Hepatic stellate cell (primary cell): ENCODE measurements at regions not wholly inside any gene's neighbourhood (a gene's known extent, or its start where the extent isn't known, plus 50 kb on each side); places are given as distances from the start of the nearest gene placed in this dataset.

Source experiments
- DNase-seq: peaks from one replicate; pipeline ENCODE4 v3.0.0; 2011; ENCODE audit warnings: low spot score

DNA sequence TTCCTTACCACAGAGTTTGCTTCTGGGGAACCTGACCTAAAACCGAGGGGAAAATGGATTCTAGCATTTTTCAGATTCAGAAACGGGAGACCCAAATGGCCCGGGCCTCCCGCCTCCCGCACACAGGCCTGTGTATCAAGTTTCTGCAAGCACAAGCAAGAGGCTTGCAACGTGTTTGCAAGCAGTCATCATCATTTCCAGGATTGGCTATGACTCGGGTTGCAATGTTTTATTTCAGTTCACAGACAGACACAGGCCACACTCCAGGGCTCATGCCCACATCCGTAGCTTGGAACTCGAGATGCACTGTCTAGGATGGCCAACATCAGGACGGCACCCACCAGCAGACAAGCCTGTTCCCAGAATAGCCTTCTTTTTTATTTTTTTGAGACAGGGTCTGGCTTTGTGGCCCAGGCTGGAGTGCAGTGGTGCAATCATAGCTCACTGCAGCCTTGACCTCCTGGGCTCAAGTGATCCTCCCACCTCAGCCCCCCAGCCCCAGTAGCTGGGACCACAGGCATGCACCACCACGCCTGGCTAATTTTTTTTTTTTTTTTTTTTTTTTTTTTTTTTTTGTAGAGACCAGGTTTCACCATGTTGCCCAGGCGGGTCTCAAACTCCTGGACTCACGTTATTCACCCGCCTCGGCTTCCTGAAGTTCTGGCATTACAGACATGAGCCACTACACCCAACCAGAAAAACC is 68.1 kb upstream of the FOXK1 start:
- peak; percentile 58 for DNase-seq

DNA sequence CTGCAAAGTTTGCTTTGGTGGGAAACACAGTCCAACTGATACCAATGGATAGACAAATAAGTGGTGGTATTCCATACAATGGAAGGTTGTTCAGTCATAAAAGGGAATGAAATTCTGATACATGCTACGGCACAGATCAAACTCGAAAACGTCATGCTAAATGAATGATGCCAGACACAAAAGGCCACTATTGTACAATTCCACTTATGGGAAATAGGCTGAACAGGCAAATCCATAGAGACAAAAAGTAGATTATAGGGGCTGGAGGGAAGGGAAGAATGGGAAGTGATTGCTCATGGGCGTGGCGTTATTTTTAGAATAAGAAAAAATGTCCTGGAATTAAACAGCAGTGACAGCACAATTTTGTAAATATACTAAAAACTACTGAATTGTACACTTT is 66.0 kb upstream of the FOXK1 start:
- DNase-seq: no peak

DNA sequence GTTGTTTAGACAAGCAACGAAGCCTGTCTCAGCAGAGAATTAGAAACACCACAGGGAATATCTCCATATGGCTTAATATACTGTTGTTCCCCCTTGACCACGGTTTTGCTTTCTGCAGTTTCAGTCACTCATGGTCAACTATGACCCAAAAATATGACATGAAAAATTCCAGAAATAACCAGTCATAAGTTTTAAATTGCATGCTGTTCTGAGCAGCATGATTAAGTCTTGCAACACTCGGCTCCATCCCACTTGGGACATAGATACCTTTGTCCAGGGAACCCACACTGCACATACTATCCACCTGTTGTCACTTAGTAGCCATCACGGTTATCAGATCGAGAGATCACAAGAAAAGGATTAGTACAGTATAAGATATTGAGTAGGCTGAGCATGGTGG is 60.7 kb upstream of the FOXK1 start:
- peak; percentile 27 for DNase-seq

DNA sequence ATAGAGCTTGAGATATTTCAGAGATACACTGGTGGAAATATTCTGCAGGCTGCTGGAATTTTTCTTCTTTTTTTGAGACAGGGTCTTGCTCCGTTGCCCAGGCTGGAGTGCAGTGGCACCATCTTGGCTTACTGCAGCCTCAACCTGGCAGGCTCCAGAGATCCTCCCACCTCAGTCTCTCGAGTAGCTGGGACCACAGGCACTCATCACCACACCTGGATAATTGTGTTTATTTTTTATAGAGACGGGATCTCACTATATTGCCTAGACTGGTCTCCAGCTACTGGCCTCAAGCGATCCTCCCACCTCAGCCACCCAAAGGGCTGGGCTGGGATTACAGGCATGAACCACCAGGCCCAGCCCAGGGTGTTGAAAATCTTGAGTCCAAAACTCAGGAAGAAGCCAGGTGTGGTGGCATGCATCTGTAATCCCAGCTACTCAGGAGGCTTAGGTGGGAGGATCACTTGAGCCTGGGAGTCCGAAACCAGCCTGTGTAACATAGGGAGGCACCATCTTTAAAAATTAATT is 55.7 kb upstream of the FOXK1 start:
- no peak for DNase-seq

DNA sequence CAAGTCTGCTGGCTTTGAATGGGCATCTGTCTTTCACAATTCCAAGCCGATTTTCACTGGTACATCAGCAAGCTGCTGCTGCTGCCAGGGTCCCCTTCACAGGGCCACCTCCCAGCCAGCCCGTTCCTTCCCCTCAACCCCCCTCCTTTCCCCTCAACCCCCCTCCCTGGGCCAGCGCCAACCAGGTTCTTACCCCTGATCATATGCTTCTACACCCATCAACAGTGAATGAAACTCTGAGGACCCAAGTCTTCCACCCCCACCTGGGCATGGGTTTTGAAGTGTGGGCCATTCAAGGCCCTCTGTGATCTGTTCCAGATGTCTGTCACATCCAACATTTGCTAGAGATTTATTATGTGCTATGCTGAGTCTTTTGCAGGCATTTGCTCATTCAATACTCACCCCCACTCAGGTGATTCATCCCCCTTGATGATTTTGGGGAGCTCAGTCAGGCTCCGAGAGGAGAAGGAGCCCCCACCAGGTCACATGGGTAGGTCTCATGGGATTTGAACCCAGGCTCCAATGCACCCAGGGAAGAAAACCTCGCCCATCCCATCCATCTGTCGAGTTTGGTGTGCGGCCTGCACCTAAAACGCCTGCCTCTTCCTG is 52.7 kb upstream of the FOXK1 start:
- no peak for DNase-seq

DNA sequence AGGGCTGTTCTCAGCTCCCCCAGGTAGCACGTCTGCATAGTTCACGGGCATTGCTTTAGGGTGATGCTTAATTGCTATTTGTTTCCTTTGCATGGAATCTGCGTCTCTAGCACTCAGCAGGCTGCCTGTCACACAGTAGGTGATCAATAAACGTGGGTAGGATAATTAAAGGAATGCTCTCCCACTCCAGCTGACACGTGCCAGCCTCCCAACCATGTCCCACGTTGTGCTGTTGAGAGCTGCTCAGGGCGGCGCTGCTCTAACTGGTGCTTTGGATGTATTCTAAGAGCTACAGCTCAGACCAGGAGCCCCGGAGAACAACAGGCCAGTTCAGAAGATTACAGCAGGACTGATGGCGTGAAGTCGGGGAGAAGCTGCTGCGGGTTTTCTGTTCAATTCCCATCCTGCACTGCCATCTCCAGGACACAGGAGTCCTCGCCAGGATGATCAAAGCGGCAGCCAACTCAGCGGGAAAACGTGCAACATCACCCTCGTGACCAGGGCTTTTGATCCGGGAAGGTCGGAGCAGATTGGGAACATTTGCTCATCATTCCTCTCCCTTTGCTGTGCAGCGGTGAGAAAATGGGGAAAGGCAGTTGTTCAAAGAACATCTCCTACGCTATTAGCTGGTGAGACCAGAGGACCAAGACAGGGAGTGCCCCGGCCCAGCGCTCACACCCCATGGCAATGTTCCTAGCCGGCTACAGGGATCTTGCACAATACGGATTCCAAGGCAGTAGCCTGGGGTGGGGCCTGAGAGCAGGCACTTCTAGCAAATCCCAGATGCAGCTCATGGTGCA is 50.5 kb upstream of the FOXK1 start:
- DNase-seq: peak; percentile 94
